HG03066 (cell line): ENCODE measurements at regions not wholly inside any gene's neighbourhood (a gene's known extent, or its start where the extent isn't known, plus 50 kb on each side); places are given as distances from the start of the nearest gene placed in this dataset.
"Not testable (repeated sequence)": the region's sequence is repeated elsewhere in the genome, so short reads cannot be mapped to it uniquely, and the experiment has no call there.

Source experiments
- ATAC-seq: cut with Tn5 transposase; IDR thresholded peaks from one replicate; pipeline ENCODE4 v1.9.1; 2021; ENCODE audit warnings: low read depth; ENCODE audit not compliant: unreplicated experiment

- no peak for ATAC-seq
Measured at GRCh38 chr13:83166550-83166949, 715.7 kb downstream of the SLITRK1 start.

- ATAC-seq: no peak
Measured at GRCh38 chr13:83162493-83162892, 719.8 kb downstream of the SLITRK1 start.

- ATAC-seq: no peak
Measured at GRCh38 chr13:83153848-83154247, 728.4 kb downstream of the SLITRK1 start.

- no peak for ATAC-seq
Measured at GRCh38 chr13:83151308-83151660, 731.0 kb downstream of the SLITRK1 start.

GRCh38 chr13:83150616-83151307 lies 731.5 kb downstream of the SLITRK1 start:
- ATAC-seq: no peak

- no peak for ATAC-seq
Measured at GRCh38 chr13:83136660-83137059, 745.6 kb downstream of the SLITRK1 start.

- ATAC-seq: no peak
Measured at GRCh38 chr13:83125791-83126190, 756.5 kb downstream of the SLITRK1 start.

- no peak for ATAC-seq
Measured at GRCh38 chr13:83121896-83122295, 760.4 kb downstream of the SLITRK1 start.

GRCh38 chr13:83117046-83117445 lies 765.2 kb downstream of the SLITRK1 start:
- ATAC-seq: no peak

- ATAC-seq: not testable (repeated sequence)
Measured at GRCh38 chr13:83101574-83102247, 780.6 kb downstream of the SLITRK1 start.

- ATAC-seq: no peak
Measured at GRCh38 chr13:83100237-83100636, 782.0 kb downstream of the SLITRK1 start.

GRCh38 chr13:83088858-83089257 lies 793.4 kb downstream of the SLITRK1 start:
- ATAC-seq: no peak

GRCh38 chr13:83086948-83087347 lies 795.3 kb downstream of the SLITRK1 start:
- no peak for ATAC-seq

- ATAC-seq: no peak
Measured at GRCh38 chr13:83086088-83086487, 796.2 kb downstream of the SLITRK1 start.

- ATAC-seq: no peak
Measured at GRCh38 chr13:83085186-83085900, 796.9 kb downstream of the SLITRK1 start.

- no peak for ATAC-seq
Measured at GRCh38 chr13:83077499-83077898, 804.8 kb downstream of the SLITRK1 start.

- ATAC-seq: not testable (repeated sequence)
Measured at GRCh38 chr13:83073930-83074329, 808.3 kb downstream of the SLITRK1 start.

- ATAC-seq: no peak
Measured at GRCh38 chr13:83065108-83065507, 817.2 kb downstream of the SLITRK1 start.

GRCh38 chr13:83057119-83057518 lies 825.2 kb downstream of the SLITRK1 start:
- ATAC-seq: no peak

GRCh38 chr13:83056269-83056668 lies 826.0 kb downstream of the SLITRK1 start:
- ATAC-seq: no peak

- no peak for ATAC-seq
Measured at GRCh38 chr13:83048419-83048818, 833.9 kb downstream of the SLITRK1 start.
